T-cell (primary cell): ENCODE measurements at regions not wholly inside any gene's neighbourhood (a gene's known extent, or its start where the extent isn't known, plus 50 kb on each side); places are given as distances from the start of the nearest gene placed in this dataset.

ENCODE experiments used
- ATAC-seq, 4 experiments: fragments of 200-7000 bp in 3 of 4; fragments of 150-1000 bp in 1 of 4; cut with Tn5 transposase; replicated peaks in 1 of 4; 1 replicate in 3 of 4; 2 replicates in 1 of 4; pipeline ENCODE4 v1.10.0; 2021; ENCODE audit warnings: moderate library complexity in 3 of 4, mild to moderate bottlenecking in 2 of 4, moderate number of reproducible peaks in 1 of 4
- CTCF ChIA-PET, 2 donors: fragments of 300-600 bp; sonication (Branson Sonifier 250); formaldehyde crosslinking; loops; one replicate each; lab custom pipeline; 2022; ENCODE audit warnings: antibody characterized with exemption in 2 of 2; lab: Charles Lee
- POLR2A ChIA-PET, 2 donors: fragments of 300-600 bp; sonication (Branson Sonifier 250); formaldehyde crosslinking; loops; one replicate each; lab custom pipeline; 2022; ENCODE audit warnings: antibody characterized with exemption in 2 of 2; lab: Charles Lee
- DNase-seq, 35 experiments: peaks; one replicate each; pipeline versions ENCODE4 v3.0.0 to v3.0.0-alpha.2; 2013 to 2023
- H3K27ac ChIP-seq: one replicate; pipeline ENCODE4 v1.5.1; 2013; ENCODE audit warnings: low read length
- H3K27me3 ChIP-seq, 2 experiments: replicated peaks in 1 of 2; 1 replicate in 1 of 2; 2 replicates in 1 of 2; pipeline versions ENCODE4 v1.6.1 to v1.7.0; 2013; ENCODE audit warnings: low read length in 1 of 2, mixed read lengths in 1 of 2; ENCODE audit not compliant: control insufficient read depth in 2 of 2, insufficient read depth in 2 of 2; ENCODE audit errors: extremely low read depth in 1 of 2
- H3K36me3 ChIP-seq, 2 donors: 1 replicate in 1 of 2; 2 replicates in 1 of 2; pipeline versions ENCODE4 v1.6.1 to v1.7.0; 2013; ENCODE audit warnings: low read length in 1 of 2; ENCODE audit not compliant: control insufficient read depth in 2 of 2, insufficient read depth in 1 of 2; ENCODE audit errors: extremely low read depth in 1 of 2
- H3K4me1 ChIP-seq, 2 experiments: 1 replicate in 1 of 2; 2 replicates in 1 of 2; pipeline versions ENCODE4 v1.6.1 to v1.7.0; 2013; ENCODE audit warnings: low read length in 2 of 2, mixed read lengths in 1 of 2; ENCODE audit not compliant: insufficient read depth in 2 of 2, control insufficient read depth in 1 of 2; ENCODE audit errors: extremely low read depth in 1 of 2
- H3K4me3 ChIP-seq, 2 donors: 1 replicate in 1 of 2; 2 replicates in 1 of 2; pipeline versions ENCODE4 v1.5.1 to v1.7.0; 2013; ENCODE audit warnings: mild to moderate bottlenecking in 2 of 2, low read length in 1 of 2, moderate library complexity in 1 of 2; ENCODE audit not compliant: control insufficient read depth in 1 of 2; ENCODE audit errors: extremely low read depth in 1 of 2
- H3K9me3 ChIP-seq: 2 replicates; pipeline ENCODE4 v1.7.0; 2013
- H3K27ac Mint-ChIP-seq, 2 donors: one replicate each; pipeline ENCODE4 v1.8.0; 2020 to 2021; ENCODE audit warnings: mild to moderate bottlenecking in 2 of 2, mixed read lengths in 2 of 2
- H3K27me3 Mint-ChIP-seq, 2 donors: one replicate each; pipeline ENCODE4 v1.8.0; 2021 to 2022; ENCODE audit warnings: mixed read lengths in 2 of 2
- H3K36me3 Mint-ChIP-seq: one replicate; pipeline ENCODE4 v1.8.0; 2021; ENCODE audit warnings: mixed read lengths
- H3K4me1 Mint-ChIP-seq, 3 donors: one replicate each; pipeline ENCODE4 v1.8.0; 2020 to 2022; ENCODE audit warnings: mixed read lengths in 3 of 3, mild to moderate bottlenecking in 1 of 3
- H3K4me3 Mint-ChIP-seq, 3 donors: one replicate each; pipeline ENCODE4 v1.8.0; 2020 to 2022; ENCODE audit warnings: mild to moderate bottlenecking in 3 of 3, mixed read lengths in 3 of 3, moderate library complexity in 3 of 3
- H3K9me3 Mint-ChIP-seq, 3 donors: one replicate each; pipeline ENCODE4 v1.8.0; 2020 to 2022; ENCODE audit warnings: mixed read lengths in 3 of 3
- WGBS: methylation state at CpG from one replicate; pipeline ENCODE4 v1.1.5; 2013; ENCODE audit warnings: missing lambda C conversion rate; ENCODE audit not compliant: insufficient coverage; 5-methylcytosine and 5-hydroxymethylcytosine counted together

GRCh38 chr3:174336784-174337183, 522.4 kb upstream of the NAALADL2 start:
- Mint-ChIP-seq H3K4me3 (no peak overlapping the region), H3K27me3 (no peaks in the 10 kb centered on the region), H3K4me1 (no peaks in the 10 kb centered on the region), H3K36me3 (no peaks in the 10 kb centered on the region), H3K27ac (no peak overlapping the region), H3K9me3 (peaks cover 0 to 11% (median 0%) of the 10 kb centered on the region in 3 donors)
- WGBS: 61% methylated on average over 2 of the region's 4 CpGs
- Histone ChIP-seq H3K9me3 (no peaks in the 10 kb centered on the region), H3K27ac (no peak overlapping the region), H3K4me1 (no peaks in the 10 kb centered on the region), H3K36me3 (no peaks in the 10 kb centered on the region), H3K4me3 (no peak overlapping the region), H3K27me3 (no peaks in the 10 kb centered on the region)
- ATAC-seq (no peak), DNase-seq (no peak)
- ChIA-PET CTCF (no interaction called here), POLR2A (no interaction called here)

GRCh38 chr3:174337227-174337626, 521.9 kb upstream of the NAALADL2 start:
- H3K4me1 Mint-ChIP-seq: no peaks in the 10 kb centered on the region
- ChIA-PET CTCF (no interaction called here), POLR2A (no interaction called here)
- no peak overlapping the region for H3K4me3 Mint-ChIP-seq
- ATAC-seq (no peak), DNase-seq (no peak)
- no peaks in the 10 kb centered on the region for H3K9me3 ChIP-seq
- peaks cover 0 to 11% (median 0%) of the 10 kb centered on the region in 3 donors for H3K9me3 Mint-ChIP-seq
- H3K36me3 ChIP-seq: no peaks in the 10 kb centered on the region
- H3K27ac Mint-ChIP-seq: no peak overlapping the region
- no peaks in the 10 kb centered on the region for H3K27me3 Mint-ChIP-seq
- WGBS: 50% methylated on average over 1 of the region's 4 CpGs
- H3K27me3 ChIP-seq: no peaks in the 10 kb centered on the region
- H3K4me1 ChIP-seq: no peaks in the 10 kb centered on the region
- no peaks in the 10 kb centered on the region for H3K36me3 Mint-ChIP-seq
- no peak overlapping the region for H3K4me3 ChIP-seq
- no peak overlapping the region for H3K27ac ChIP-seq

GRCh38 chr3:174340624-174341587, 518.2 kb upstream of the NAALADL2 start:
- Histone ChIP-seq H3K4me3 (no peak overlapping the region), H3K27ac (no peak overlapping the region), H3K36me3 (no peaks in the 10 kb centered on the region), H3K4me1 (no peaks in the 10 kb centered on the region), H3K9me3 (no peaks in the 10 kb centered on the region), H3K27me3 (no peaks in the 10 kb centered on the region)
- Mint-ChIP-seq H3K9me3 (peaks cover 0 to 11% (median 0%) of the 10 kb centered on the region in 3 donors), H3K27ac (no peak overlapping the region), H3K36me3 (no peaks in the 10 kb centered on the region), H3K27me3 (no peaks in the 10 kb centered on the region), H3K4me3 (no peak overlapping the region), H3K4me1 (no peaks in the 10 kb centered on the region)
- ATAC-seq: no peak
- DNase-seq: no peak
- CTCF ChIA-PET: no interaction called here
- WGBS: no CpG with 5 or more reads among the region's 3 CpGs
- POLR2A ChIA-PET: no interaction called here

- no peak overlapping the region for H3K4me3 Mint-ChIP-seq
- Histone ChIP-seq H3K27me3 (no peaks in the 10 kb centered on the region), H3K4me1 (no peaks in the 10 kb centered on the region), H3K9me3 (no peaks in the 10 kb centered on the region), H3K36me3 (no peaks in the 10 kb centered on the region), H3K4me3 (no peak overlapping the region), H3K27ac (no peak overlapping the region)
- ATAC-seq: no peak
- H3K36me3 Mint-ChIP-seq: no peaks in the 10 kb centered on the region
- POLR2A ChIA-PET: no interaction called here
- no peaks in the 10 kb centered on the region for H3K27me3 Mint-ChIP-seq
- CTCF ChIA-PET: no interaction called here
- no peak overlapping the region for H3K27ac Mint-ChIP-seq
- no peak for DNase-seq
- H3K9me3 Mint-ChIP-seq: peaks cover 0 to 6% (median 0%) of the 10 kb centered on the region in 3 donors
- no peaks in the 10 kb centered on the region for H3K4me1 Mint-ChIP-seq
- 61% methylated on average over 2 of the region's 2 CpGs for WGBS
These were observed 517.0 kb upstream of the NAALADL2 start for GRCh38 chr3:174342171-174342570.

GRCh38 chr3:174342941-174343501, 516.1 kb upstream of the NAALADL2 start:
- H3K36me3 ChIP-seq: no peaks in the 10 kb centered on the region
- ATAC-seq (no peak), DNase-seq (no peak)
- no peaks in the 10 kb centered on the region for H3K9me3 ChIP-seq
- ChIA-PET POLR2A (no interaction called here), CTCF (no interaction called here)
- no peak overlapping the region for H3K27ac ChIP-seq
- no peaks in the 10 kb centered on the region for H3K36me3 Mint-ChIP-seq
- no peak overlapping the region for H3K4me3 ChIP-seq
- H3K27me3 Mint-ChIP-seq: no peaks in the 10 kb centered on the region
- H3K27me3 ChIP-seq: no peaks in the 10 kb centered on the region
- no peaks in the 10 kb centered on the region for H3K4me1 ChIP-seq
- H3K9me3 Mint-ChIP-seq: peaks cover 0 to 10% (median 4%) of the 10 kb centered on the region in 3 donors
- no peaks in the 10 kb centered on the region for H3K4me1 Mint-ChIP-seq
- no peak overlapping the region for H3K27ac Mint-ChIP-seq
- WGBS: no CpG with 5 or more reads among the region's 3 CpGs
- no peak overlapping the region for H3K4me3 Mint-ChIP-seq

- no peaks in the 10 kb centered on the region for H3K27me3 ChIP-seq
- H3K36me3 Mint-ChIP-seq: no peaks in the 10 kb centered on the region
- no peak overlapping the region for H3K27ac ChIP-seq
- ATAC-seq (no peak), DNase-seq (no peak)
- H3K4me1 Mint-ChIP-seq: no peaks in the 10 kb centered on the region
- no peak overlapping the region for H3K4me3 ChIP-seq
- H3K27ac Mint-ChIP-seq: no peak overlapping the region
- no peaks in the 10 kb centered on the region for H3K9me3 ChIP-seq
- peaks cover 2 to 14% (median 12%) of the 10 kb centered on the region in 3 donors for H3K9me3 Mint-ChIP-seq
- CTCF ChIA-PET: no interaction called here
- H3K36me3 ChIP-seq: no peaks in the 10 kb centered on the region
- H3K4me3 Mint-ChIP-seq: no peak overlapping the region
- no CpG with 5 or more reads among the region's 2 CpGs for WGBS
- no peaks in the 10 kb centered on the region for H3K4me1 ChIP-seq
- POLR2A ChIA-PET: no interaction called here
- H3K27me3 Mint-ChIP-seq: no peaks in the 10 kb centered on the region
These were observed 513.0 kb upstream of the NAALADL2 start for GRCh38 chr3:174346141-174346540.
